HG02970 (cell line): ENCODE measurements at regions not wholly inside any gene's neighbourhood (a gene's known extent, or its start where the extent isn't known, plus 50 kb on each side); places are given as distances from the start of the nearest gene placed in this dataset.

ENCODE experiments used
- ATAC-seq: cut with Tn5 transposase; IDR thresholded peaks from one replicate; pipeline ENCODE4 v1.9.1; 2021; ENCODE audit warnings: mild to moderate bottlenecking, moderate library complexity, moderate number of reproducible peaks; ENCODE audit not compliant: unreplicated experiment, low FRiP score

GRCh38 chr18:24662412-24662821 lies 202.0 kb downstream of the HRH4 start:
- no peak for ATAC-seq

DNA sequence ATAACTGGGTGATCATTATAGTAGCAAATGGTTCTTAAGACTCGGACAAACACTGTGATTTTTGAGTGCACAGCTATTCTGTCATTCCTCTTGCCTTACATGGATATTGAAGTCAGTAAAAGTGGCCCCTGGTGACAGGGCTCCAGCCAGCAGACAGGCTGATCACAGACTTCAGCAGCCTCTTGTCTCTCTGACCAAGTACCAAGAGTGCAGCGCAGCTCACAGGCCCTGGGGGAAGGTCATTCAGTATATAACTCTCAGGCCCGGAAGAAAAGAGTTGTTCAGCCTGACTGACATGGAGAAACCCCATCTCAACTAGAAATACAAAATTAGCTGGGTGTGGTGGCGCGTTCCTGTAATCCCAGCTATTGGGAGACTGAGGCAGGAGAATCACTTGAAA lies 202.6 kb downstream of the HRH4 start:
- no peak for ATAC-seq

DNA sequence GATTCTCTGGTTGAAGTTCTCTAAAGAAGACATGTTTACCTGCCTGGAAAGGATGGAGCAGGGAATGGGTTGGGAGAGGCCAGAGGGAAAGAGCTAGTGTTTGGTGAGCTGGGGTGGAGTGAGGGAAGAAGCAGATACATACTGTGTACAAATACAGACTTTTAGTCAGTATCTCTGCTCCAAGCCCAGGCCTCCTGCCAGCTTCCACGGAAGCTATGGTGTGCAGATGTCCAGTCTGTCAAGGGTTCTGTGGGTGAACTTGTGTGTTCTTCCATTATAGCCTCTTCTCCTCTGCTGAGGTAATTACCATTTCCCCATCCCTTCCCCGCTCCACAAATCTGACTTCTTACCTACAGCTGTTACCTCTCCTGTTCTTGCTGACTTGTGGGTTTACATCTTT lies 208.6 kb downstream of the HRH4 start:
- ATAC-seq = no peak

- ATAC-seq = no peak
Measured at GRCh38 chr18:24669502-24669901, 209.1 kb downstream of the HRH4 start.

DNA sequence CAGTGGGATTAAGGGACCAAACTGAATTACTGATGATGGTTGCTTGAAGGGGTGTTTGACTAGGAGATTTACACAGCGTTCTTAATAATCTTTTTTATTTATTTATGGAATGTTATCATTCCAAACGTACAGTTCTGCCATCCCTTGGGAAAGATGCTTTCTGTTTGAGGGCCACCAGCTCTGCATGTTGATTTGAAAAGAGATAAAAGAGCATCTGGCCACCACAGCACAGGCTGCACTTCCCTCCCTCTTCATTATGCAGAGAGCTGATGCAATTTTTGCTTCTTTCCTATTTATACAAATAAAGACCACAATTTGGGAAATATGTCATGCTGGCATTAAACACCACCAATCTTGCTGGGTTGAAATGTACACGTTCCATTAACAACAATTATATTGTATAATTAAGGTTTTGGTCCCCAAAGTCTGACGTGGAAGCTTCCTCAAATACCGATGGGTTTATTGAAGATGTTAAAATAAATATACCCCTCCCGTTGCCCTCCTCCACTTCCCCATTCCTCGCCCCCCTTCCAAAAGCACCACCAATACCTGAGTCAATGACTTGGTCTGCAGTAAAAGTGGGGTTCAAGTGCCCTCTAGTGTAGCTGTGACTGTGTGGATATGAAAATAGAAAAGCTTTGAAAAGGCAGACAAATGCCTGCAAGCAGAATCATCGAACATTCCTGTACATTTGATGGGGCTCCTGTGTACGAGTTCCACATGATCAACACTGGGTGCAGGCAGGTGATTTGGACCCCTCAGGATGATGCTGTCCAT lies 211.9 kb downstream of the HRH4 start:
- no peak for ATAC-seq

GRCh38 chr18:24674200-24674599 lies 213.8 kb downstream of the HRH4 start:
- no peak for ATAC-seq

- no peak for ATAC-seq
Measured at GRCh38 chr18:24674605-24675004, 214.2 kb downstream of the HRH4 start.

- no peak for ATAC-seq
Measured at GRCh38 chr18:24677011-24677410, 216.6 kb downstream of the HRH4 start.

DNA sequence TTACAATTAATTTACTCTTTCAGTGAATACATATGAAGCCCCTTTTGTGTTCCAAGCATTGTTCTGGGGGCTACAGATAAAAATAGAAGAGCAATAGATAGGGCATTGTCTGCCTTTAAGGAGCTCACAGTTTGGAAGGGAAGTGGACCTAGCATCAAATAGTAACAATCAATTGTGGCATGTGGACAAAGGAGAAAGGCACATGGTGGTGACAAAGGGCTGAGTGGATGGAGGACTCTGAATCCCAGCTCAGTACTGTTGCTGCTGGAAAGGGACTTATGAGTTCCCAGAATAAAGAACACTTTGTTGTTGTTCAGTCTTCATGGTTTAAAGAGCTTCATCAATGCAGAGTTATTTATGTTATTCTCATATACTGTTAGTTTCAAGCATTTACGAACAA lies 217.7 kb downstream of the HRH4 start:
- ATAC-seq = no peak

- ATAC-seq = no peak
Measured at GRCh38 chr18:24678626-24679025, 218.2 kb downstream of the HRH4 start.

GRCh38 chr18:24679062-24679461 lies 218.6 kb downstream of the HRH4 start:
- no peak for ATAC-seq

- no peak for ATAC-seq
Measured at GRCh38 chr18:24683925-24684324, 223.5 kb downstream of the HRH4 start.

- no peak for ATAC-seq
Measured at GRCh38 chr18:24685254-24685959, 225.0 kb downstream of the HRH4 start.

DNA sequence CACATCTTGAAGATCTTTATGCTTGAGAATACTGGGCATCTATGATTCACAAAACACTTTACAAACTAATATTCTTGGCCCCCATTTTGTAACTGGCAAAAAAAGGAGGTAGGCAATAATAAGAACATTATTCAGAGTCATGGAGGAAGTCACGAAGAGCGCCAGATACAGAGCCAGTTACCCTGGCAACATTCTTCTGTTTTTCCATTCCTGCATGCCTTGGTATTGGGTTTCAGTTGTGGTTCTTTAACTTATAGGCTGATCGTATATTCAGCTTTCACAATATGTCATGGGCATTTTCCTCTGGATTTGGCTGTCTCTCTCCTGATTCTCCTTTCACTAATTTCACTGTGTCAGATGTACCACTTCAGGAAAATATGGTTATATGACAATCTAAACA lies 234.7 kb downstream of the HRH4 start:
- no peak for ATAC-seq

DNA sequence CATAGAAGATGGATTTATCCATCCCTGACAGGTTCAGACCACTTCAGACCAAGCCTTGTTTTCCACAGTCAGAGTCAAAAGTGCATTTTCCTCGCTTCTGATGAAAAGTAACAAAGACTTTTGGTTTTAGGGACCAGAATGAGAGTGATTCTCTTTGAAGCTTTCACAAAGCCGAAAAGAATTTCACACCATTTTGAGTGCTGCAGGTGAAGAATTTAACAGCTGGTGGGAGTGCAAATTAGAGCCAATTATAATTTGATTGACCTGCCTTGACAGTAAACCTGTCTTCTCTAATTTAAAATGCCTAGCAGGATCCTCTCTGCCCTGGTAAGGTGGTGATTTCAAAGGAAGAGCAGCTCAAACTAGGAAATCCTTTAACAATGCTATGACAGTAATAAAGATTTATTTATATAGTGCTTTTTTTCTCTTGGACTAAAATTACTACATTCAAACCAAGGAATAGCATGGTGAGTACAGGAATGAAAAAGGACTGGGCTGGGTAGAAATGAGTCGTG lies 241.6 kb downstream of the HRH4 start:
- ATAC-seq = no peak

- ATAC-seq = no peak
Measured at GRCh38 chr18:24703316-24703715, 242.9 kb downstream of the HRH4 start.

DNA sequence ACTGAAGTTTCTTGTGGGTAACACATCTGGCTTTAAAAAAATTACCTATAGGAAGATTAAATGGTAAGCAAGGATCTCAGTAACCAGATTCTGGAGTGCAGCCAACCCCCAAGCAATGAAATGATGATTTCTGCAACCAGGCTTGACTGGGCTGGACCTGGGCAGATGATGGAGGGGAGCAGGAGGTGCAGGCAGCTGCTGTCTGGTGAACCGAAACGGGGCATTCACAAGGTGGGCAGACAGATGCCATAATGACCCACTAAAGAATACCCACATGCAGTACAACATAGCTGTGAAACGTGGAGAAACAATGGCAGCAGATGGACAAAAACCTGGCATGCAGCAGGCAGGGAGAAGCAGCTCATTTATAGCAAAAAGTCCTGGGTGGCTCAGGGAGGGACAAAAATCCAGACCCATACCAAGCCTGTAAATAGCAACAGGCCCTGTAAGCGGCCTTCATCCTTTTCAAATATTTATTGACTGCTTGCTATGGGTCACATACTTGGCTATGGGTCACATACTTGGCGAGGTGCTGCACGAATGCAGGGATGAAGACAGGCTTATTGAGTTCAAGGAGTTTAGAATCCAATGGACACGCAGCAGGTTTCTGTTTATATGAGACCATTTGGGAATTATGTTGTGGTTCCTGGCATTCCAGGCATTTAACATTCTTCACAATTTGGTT lies 244.7 kb downstream of the HRH4 start:
- no peak for ATAC-seq

GRCh38 chr18:24710474-24710873 lies 250.0 kb downstream of the HRH4 start:
- ATAC-seq = no peak

GRCh38 chr18:24719791-24720190 lies 259.4 kb downstream of the HRH4 start:
- ATAC-seq = no peak

DNA sequence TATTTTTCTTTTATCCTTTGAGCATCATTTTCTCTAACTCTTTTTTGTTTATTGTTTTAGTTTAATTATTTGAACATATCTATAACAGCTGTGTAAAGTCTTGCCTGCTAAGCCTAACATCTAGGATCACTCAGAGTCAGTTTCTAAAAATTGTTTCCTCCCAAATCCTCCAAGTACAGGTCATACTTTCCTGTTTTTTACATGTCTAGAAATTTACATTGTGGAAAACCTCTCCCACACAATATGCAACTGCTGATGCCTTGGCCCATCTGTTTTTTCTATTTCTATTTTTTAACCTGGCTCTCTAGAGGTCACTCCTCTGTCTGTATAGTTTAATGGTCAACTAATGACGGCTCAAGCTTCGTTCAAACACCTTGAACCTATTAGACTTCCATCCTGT lies 261.0 kb downstream of the HRH4 start:
- ATAC-seq = no peak
